HEK293T (cell line): ENCODE measurements at regions not wholly inside any gene's neighbourhood (a gene's known extent, or its start where the extent isn't known, plus 50 kb on each side); places are given as distances from the start of the nearest gene placed in this dataset.

Experiments used
- CTBP1 ChIP-seq: fragments of 450-650 bp; IDR thresholded peaks from 2 replicates; pipeline ENCODE4 v1.6.1; 2016; ENCODE audit warnings: borderline replicate concordance
- FOXA1 ChIP-seq: fragments of 450-650 bp; IDR thresholded peaks from 2 replicates; pipeline ENCODE4 v1.6.1; 2016; ENCODE audit warnings: mild to moderate bottlenecking
- NFRKB ChIP-seq: fragments of 450-650 bp; IDR thresholded peaks from 2 replicates; pipeline ENCODE4 v1.6.1; 2016; ENCODE audit warnings: mild to moderate bottlenecking, moderate library complexity
- SUZ12 ChIP-seq: fragments of 450-650 bp; IDR thresholded peaks from 2 replicates; pipeline ENCODE4 v1.6.1; 2016; ENCODE audit warnings: mild to moderate bottlenecking
- TF ChIP-seq, protein P1 (sequence below): fragments of 450-650 bp; IDR thresholded peaks from 2 replicates; pipeline ENCODE4 v1.6.1; 2016

DNA sequence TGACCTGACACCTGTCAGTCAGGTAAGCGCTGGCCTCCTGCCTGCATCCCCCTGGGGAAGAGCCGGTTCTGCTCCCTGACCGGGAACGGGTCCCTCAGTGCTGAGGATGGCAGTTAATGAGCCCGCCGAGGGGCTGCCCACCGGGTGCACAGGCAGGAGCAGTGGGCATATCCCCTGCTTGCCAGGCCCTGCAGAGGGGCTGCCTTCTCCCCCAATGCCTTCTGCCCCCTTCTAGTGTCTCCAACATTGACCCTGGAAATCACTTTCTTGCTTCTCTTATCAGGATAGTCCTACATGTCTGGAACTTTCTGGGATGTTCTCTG is 388.5 kb downstream of the SEC14L1 start:
- TF ChIP-seq SUZ12 (no peak), NFRKB (no peak), CTBP1 (no peak), FOXA1 (no peak)
- TF ChIP-seq, protein P1, sequence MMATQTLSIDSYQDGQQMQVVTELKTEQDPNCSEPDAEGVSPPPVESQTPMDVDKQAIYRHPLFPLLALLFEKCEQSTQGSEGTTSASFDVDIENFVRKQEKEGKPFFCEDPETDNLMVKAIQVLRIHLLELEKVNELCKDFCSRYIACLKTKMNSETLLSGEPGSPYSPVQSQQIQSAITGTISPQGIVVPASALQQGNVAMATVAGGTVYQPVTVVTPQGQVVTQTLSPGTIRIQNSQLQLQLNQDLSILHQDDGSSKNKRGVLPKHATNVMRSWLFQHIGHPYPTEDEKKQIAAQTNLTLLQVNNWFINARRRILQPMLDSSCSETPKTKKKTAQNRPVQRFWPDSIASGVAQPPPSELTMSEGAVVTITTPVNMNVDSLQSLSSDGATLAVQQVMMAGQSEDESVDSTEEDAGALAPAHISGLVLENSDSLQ = peak; percentile 47
